HepG2 (cell line): ENCODE measurements at regions not wholly inside any gene's neighbourhood (a gene's known extent, or its start where the extent isn't known, plus 50 kb on each side); places are given as distances from the start of the nearest gene placed in this dataset.
A peak's percentile ranks its signal among the peaks of the same experiment; 100 is the strongest.

Experiments used
- ATAC-seq: fragments of 200-7000 bp; cut with Tn5 transposase; 3 replicates; pipeline ENCODE4 v1.9.1; 2020; ENCODE audit warnings: mild to moderate bottlenecking, moderate library complexity
- BruUV-seq: library from RNA; stranded (reverse); fragments of 400-500 nt; replicated peaks from 2 replicates; lab custom pipeline; 2021; lab: Mats Ljungman, UMichigan
- CTCF ChIA-PET: fragments of 300-600 bp; formaldehyde crosslinking; extraction: SDS; loops from one replicate; lab custom pipeline; 2021; ENCODE audit warnings: low total read pairs, inconsistent platforms, low intra/inter-chr PET ratio; lab: Yijun Ruan, JAX
- POLR2A ChIA-PET: fragments of 350-600 bp; sonication (Branson Sonifier 250); formaldehyde crosslinking; loops from one replicate; lab custom pipeline; 2020; ENCODE audit warnings: antibody characterized with exemption, inconsistent platforms; lab: Yijun Ruan, JAX
- DNase-seq: peaks from one replicate; pipeline ENCODE4 v3.0.0-alpha.2; 2015; ENCODE audit warnings: low spot score
- FAIRE-seq: peaks from 3 replicates; lab custom pipeline; 2011; peaks lifted over from hg19 to GRCh38; lab: Jason Lieb, UNC
- H2AFZ ChIP-seq: one replicate; pipeline ENCODE4 v1.6.1; 2011; ENCODE audit warnings: low read length, inconsistent platforms
- H3K27ac ChIP-seq: fragments of 300-600 bp; 3 replicates; pipeline ENCODE4 v1.8.0; 2011; ENCODE audit warnings: mixed run types, mild to moderate bottlenecking, mixed read lengths, low read length, inconsistent platforms; ENCODE audit not compliant: insufficient read depth; ENCODE audit errors: extremely low read length
- H3K27me3 ChIP-seq, 2 experiments: fragments of 200-600 bp in 1 of 2; 2 replicates in 1 of 2; 3 replicates in 1 of 2; pipeline versions ENCODE4 v1.6.0 to v1.8.0; 2011; ENCODE audit warnings: low read length in 2 of 2, mild to moderate bottlenecking in 2 of 2, moderate library complexity in 2 of 2, inconsistent platforms in 1 of 2; ENCODE audit not compliant: insufficient read depth in 2 of 2, control insufficient read depth in 1 of 2
- H3K36me3 ChIP-seq, 2 experiments: fragments of 200-600 bp in 1 of 2; replicated peaks in 1 of 2; 2 replicates in 1 of 2; 3 replicates in 1 of 2; pipeline versions ENCODE4 v1.5.1 to v1.8.0; 2011; ENCODE audit warnings: low read length in 2 of 2, inconsistent platforms in 1 of 2; ENCODE audit not compliant: insufficient read depth in 2 of 2, control insufficient read depth in 1 of 2
- H3K4me1 ChIP-seq: 2 replicates; pipeline ENCODE4 v1.5.1; 2012; ENCODE audit warnings: low read length, inconsistent platforms; ENCODE audit not compliant: insufficient read depth
- H3K4me2 ChIP-seq: 2 replicates; pipeline ENCODE4 v1.6.0; 2011; ENCODE audit warnings: low read depth, low read length, inconsistent platforms
- H3K4me3 ChIP-seq, 3 experiments: fragments of 200-600 bp in 1 of 3; sonication (generic), shearing (Covaris generic) in 1 of 3; replicated peaks in 1 of 3; 2 replicates each; pipeline ENCODE4 v1.5.1; 2011 to 2016; ENCODE audit warnings: low read length in 3 of 3, inconsistent platforms in 2 of 3, low read depth in 2 of 3, mild to moderate bottlenecking in 2 of 3, control low read depth in 1 of 3, mixed read lengths in 1 of 3; ENCODE audit not compliant: insufficient read depth in 1 of 3
- H3K79me2 ChIP-seq: one replicate; pipeline ENCODE4 v1.6.1; 2011; ENCODE audit warnings: low read length, inconsistent platforms; ENCODE audit not compliant: insufficient read depth
- H3K9ac ChIP-seq: 2 replicates; pipeline ENCODE4 v1.6.0; 2011; ENCODE audit warnings: mild to moderate bottlenecking, low read depth, low read length, inconsistent platforms; ENCODE audit not compliant: insufficient read depth
- H3K9me3 ChIP-seq: 2 replicates; pipeline ENCODE4 v1.5.1; 2012; ENCODE audit warnings: mild to moderate bottlenecking, low read length
- H4K20me1 ChIP-seq: 2 replicates; pipeline ENCODE4 v1.6.0; 2011; ENCODE audit warnings: inconsistent platforms, mild to moderate bottlenecking, low read length, moderate library complexity; ENCODE audit not compliant: insufficient read depth
- BRCA1 ChIP-seq: sonication (generic); formaldehyde crosslinking; IDR thresholded peaks from 2 replicates; pipeline ENCODE4 v1.4.0; 2020; ENCODE audit warnings: missing genetic modification reagents
- CHD4 ChIP-seq: fragments of 200-600 bp; sonication (generic); IDR thresholded peaks from 2 replicates; pipeline ENCODE4 v1.7.0; 2017; ENCODE audit warnings: mild to moderate bottlenecking, low read length, borderline replicate concordance
- DPF2 ChIP-seq: sonication (generic); formaldehyde crosslinking; IDR thresholded peaks from 2 replicates; pipeline ENCODE4 v1.4.0; 2020; ENCODE audit warnings: mild to moderate bottlenecking, low read depth, missing genetic modification reagents, borderline replicate concordance
- HDAC6 ChIP-seq: fragments of 200-600 bp; sonication (generic); IDR thresholded peaks from 2 replicates; pipeline ENCODE4 v1.7.0; 2017; ENCODE audit warnings: mild to moderate bottlenecking, antibody characterized with exemption, low read length, low read depth
- NCOR1 ChIP-seq: fragments of 200-600 bp; sonication (generic); IDR thresholded peaks from 2 replicates; pipeline ENCODE4 v1.7.0; 2017; ENCODE audit warnings: antibody characterized with exemption, low read length, borderline replicate concordance
- SAFB2 ChIP-seq: sonication (generic); formaldehyde crosslinking; IDR thresholded peaks from 2 replicates; pipeline ENCODE4 v1.5.1; 2020; ENCODE audit warnings: missing genetic modification reagents, low read depth, mild to moderate bottlenecking, borderline replicate concordance
- ZMYM3 ChIP-seq: sonication (generic); formaldehyde crosslinking; IDR thresholded peaks from 2 replicates; pipeline ENCODE4 v1.5.1; 2020; ENCODE audit warnings: mild to moderate bottlenecking, missing genetic modification reagents
- ZNF570 ChIP-seq: sonication (generic); formaldehyde crosslinking; IDR thresholded peaks from 2 replicates; pipeline ENCODE4 v1.4.0; 2020; ENCODE audit warnings: mild to moderate bottlenecking, missing genetic modification reagents, borderline replicate concordance
- WGBS: methylation state at CpG from one replicate; pipeline ENCODE4 v1.1.6; 2017; ENCODE audit warnings: low lambda C conversion rate; 5-methylcytosine and 5-hydroxymethylcytosine counted together
- in situ Hi-C: cut with HindIII; loops from 2 replicates; pipeline ENCODE4 v1.10.0; 2017; ENCODE audit warnings: low pct_unique_long_range_greater_than_20kb; ENCODE audit not compliant: extremely low pct_ligation_motif_present
- intact Hi-C: fragments of 100-400 bp; cut with micrococcal nuclease; formaldehyde crosslinking; loops from one replicate; pipeline ENCODE4 v1.10.0; 2022; ENCODE audit not compliant: unreplicated experiment
- TF ChIP-seq, protein P1 (sequence below): sonication (generic); formaldehyde crosslinking; IDR thresholded peaks from 2 replicates; pipeline ENCODE4 v1.5.0; 2020; ENCODE audit warnings: mild to moderate bottlenecking, missing genetic modification reagents, moderate library complexity
- TF ChIP-seq, protein P2 (sequence below): sonication (generic); formaldehyde crosslinking; conservative IDR thresholded peaks from 2 replicates; pipeline ENCODE4 v1.4.0; 2020; ENCODE audit warnings: missing genetic modification reagents
- TF ChIP-seq, protein P3 (sequence below): sonication (generic); formaldehyde crosslinking; IDR thresholded peaks from 2 replicates; pipeline ENCODE4 v1.9.0; 2021; ENCODE audit warnings: missing genetic modification reagents, borderline replicate concordance
- TF ChIP-seq, protein P4 (sequence below): sonication (generic); formaldehyde crosslinking; IDR thresholded peaks from 2 replicates; pipeline ENCODE4 v1.4.0; 2020; ENCODE audit warnings: mild to moderate bottlenecking, missing genetic modification reagents

DNA sequence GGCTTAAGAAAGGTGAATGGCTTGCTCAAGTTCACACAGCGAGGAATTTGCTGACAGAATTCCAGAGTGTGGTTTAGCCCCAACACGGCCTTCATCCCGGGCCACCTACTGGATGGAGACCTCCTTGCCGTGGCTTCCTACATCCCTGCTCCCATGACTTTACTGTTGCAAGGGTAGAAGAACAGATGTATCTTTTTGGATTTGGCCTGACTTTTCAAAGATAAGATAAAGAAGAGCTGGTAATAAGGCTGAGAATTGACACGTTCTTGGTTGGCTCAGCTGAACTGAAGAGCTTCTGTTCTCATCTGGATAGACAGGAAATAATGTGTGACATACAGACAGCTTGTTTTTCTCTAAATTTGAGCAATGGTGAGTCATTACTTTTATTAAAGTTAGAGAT lies 113.1 kb downstream of the KLF5 start:
- H3K36me3 ChIP-seq = no peaks in the 10 kb centered on the region
- H4K20me1 ChIP-seq = no peaks in the 10 kb centered on the region
- no peak overlapping the region for H3K4me2 ChIP-seq
- POLR2A ChIA-PET = no interaction called here
- no TSS peak for BruUV-seq
- in situ Hi-C loops (no loop called here), intact Hi-C loops (no loop called here)
- CTCF ChIA-PET = no interaction called here
- no peak overlapping the region for H3K4me3 ChIP-seq
- ATAC-seq (peak; percentile 94), DNase-seq (no peak), FAIRE-seq (peak; percentile 30)
- no peak overlapping the region for H3K27ac ChIP-seq
- TF ChIP-seq, protein P1, sequence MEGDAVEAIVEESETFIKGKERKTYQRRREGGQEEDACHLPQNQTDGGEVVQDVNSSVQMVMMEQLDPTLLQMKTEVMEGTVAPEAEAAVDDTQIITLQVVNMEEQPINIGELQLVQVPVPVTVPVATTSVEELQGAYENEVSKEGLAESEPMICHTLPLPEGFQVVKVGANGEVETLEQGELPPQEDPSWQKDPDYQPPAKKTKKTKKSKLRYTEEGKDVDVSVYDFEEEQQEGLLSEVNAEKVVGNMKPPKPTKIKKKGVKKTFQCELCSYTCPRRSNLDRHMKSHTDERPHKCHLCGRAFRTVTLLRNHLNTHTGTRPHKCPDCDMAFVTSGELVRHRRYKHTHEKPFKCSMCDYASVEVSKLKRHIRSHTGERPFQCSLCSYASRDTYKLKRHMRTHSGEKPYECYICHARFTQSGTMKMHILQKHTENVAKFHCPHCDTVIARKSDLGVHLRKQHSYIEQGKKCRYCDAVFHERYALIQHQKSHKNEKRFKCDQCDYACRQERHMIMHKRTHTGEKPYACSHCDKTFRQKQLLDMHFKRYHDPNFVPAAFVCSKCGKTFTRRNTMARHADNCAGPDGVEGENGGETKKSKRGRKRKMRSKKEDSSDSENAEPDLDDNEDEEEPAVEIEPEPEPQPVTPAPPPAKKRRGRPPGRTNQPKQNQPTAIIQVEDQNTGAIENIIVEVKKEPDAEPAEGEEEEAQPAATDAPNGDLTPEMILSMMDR (CRISPR knock-in tag) = peak; percentile 17; the same call in 1 of the 2 replicates
- no peak for TF ChIP-seq BRCA1 (CRISPR knock-in tag)
- peaks cover 26% of the 10 kb centered on the region for H3K4me1 ChIP-seq
- no peaks in the 10 kb centered on the region for H3K9me3 ChIP-seq
- WGBS = 12% methylated on average over 5 of the region's 5 CpGs
- no peaks in the 10 kb centered on the region for H3K27me3 ChIP-seq
- H3K79me2 ChIP-seq = no peaks in the 10 kb centered on the region
- no peak overlapping the region for H3K9ac ChIP-seq
- H2AFZ ChIP-seq = no peak overlapping the region

DNA sequence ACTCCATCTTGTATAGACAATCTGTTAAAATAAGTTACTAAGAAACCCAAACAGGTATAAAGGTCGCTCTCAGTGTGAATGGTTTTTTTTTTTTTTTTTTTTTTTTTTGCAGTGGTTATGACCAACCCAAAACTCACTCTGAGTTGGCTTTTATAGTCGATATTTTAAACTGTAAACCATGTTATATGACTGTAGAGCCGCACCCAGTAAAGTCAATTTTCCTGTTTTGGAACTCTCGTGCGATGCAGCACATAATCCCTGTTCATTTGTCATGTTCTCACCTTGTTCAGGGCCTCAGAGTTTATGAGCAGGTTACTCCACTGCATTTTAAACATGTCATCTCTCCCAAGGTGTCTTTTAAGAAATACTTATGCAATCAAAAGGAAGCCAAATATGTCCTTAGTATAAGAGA lies 112.5 kb downstream of the KLF5 start:
- no peak overlapping the region for H3K4me3 ChIP-seq
- no peak overlapping the region for H3K4me2 ChIP-seq
- in situ Hi-C loops = no loop called here
- H4K20me1 ChIP-seq = no peaks in the 10 kb centered on the region
- ChIA-PET POLR2A (no interaction called here), CTCF (no interaction called here)
- H3K36me3 ChIP-seq = no peaks in the 10 kb centered on the region
- ATAC-seq = peak; percentile 59
- FAIRE-seq = no peak
- peaks cover 30% of the 10 kb centered on the region for H3K4me1 ChIP-seq
- no peak overlapping the region for H3K9ac ChIP-seq
- intact Hi-C loops = no loop called here
- no TSS peak for BruUV-seq
- WGBS = 2% methylated on average over 5 of the region's 5 CpGs
- DNase-seq = no peak
- no peaks in the 10 kb centered on the region for H3K9me3 ChIP-seq
- no peaks in the 10 kb centered on the region for H3K27me3 ChIP-seq
- no peak overlapping the region for H2AFZ ChIP-seq
- H3K79me2 ChIP-seq = no peaks in the 10 kb centered on the region
- no peak overlapping the region for H3K27ac ChIP-seq
- TF ChIP-seq ZMYM3 (CRISPR knock-in tag) (no peak), DPF2 (CRISPR knock-in tag) (no peak), ZNF570 (CRISPR knock-in tag) (no peak), SAFB2 (CRISPR knock-in tag) (no peak), HDAC6 (no peak), CHD4 (no peak), NCOR1 (no peak)
- TF ChIP-seq, protein P2, sequence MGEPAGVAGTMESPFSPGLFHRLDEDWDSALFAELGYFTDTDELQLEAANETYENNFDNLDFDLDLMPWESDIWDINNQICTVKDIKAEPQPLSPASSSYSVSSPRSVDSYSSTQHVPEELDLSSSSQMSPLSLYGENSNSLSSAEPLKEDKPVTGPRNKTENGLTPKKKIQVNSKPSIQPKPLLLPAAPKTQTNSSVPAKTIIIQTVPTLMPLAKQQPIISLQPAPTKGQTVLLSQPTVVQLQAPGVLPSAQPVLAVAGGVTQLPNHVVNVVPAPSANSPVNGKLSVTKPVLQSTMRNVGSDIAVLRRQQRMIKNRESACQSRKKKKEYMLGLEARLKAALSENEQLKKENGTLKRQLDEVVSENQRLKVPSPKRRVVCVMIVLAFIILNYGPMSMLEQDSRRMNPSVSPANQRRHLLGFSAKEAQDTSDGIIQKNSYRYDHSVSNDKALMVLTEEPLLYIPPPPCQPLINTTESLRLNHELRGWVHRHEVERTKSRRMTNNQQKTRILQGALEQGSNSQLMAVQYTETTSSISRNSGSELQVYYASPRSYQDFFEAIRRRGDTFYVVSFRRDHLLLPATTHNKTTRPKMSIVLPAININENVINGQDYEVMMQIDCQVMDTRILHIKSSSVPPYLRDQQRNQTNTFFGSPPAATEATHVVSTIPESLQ (CRISPR knock-in tag) = no peak
- TF ChIP-seq, protein P3, sequence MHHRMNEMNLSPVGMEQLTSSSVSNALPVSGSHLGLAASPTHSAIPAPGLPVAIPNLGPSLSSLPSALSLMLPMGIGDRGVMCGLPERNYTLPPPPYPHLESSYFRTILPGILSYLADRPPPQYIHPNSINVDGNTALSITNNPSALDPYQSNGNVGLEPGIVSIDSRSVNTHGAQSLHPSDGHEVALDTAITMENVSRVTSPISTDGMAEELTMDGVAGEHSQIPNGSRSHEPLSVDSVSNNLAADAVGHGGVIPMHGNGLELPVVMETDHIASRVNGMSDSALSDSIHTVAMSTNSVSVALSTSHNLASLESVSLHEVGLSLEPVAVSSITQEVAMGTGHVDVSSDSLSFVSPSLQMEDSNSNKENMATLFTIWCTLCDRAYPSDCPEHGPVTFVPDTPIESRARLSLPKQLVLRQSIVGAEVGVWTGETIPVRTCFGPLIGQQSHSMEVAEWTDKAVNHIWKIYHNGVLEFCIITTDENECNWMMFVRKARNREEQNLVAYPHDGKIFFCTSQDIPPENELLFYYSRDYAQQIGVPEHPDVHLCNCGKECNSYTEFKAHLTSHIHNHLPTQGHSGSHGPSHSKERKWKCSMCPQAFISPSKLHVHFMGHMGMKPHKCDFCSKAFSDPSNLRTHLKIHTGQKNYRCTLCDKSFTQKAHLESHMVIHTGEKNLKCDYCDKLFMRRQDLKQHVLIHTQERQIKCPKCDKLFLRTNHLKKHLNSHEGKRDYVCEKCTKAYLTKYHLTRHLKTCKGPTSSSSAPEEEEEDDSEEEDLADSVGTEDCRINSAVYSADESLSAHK (CRISPR knock-in tag) = no peak
- TF ChIP-seq, protein P4, sequence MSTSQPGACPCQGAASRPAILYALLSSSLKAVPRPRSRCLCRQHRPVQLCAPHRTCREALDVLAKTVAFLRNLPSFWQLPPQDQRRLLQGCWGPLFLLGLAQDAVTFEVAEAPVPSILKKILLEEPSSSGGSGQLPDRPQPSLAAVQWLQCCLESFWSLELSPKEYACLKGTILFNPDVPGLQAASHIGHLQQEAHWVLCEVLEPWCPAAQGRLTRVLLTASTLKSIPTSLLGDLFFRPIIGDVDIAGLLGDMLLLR (CRISPR knock-in tag) = no peak
